KMS-11 (cell line): ENCODE measurements at regions not wholly inside any gene's neighbourhood (a gene's known extent, or its start where the extent isn't known, plus 50 kb on each side); places are given as distances from the start of the nearest gene placed in this dataset.

ENCODE experiments used
- H2AFZ ChIP-seq: fragments of 200-600 bp; sonication (generic); 2 replicates; pipeline ENCODE4 v1.6.1; 2016; ENCODE audit warnings: antibody characterized with exemption, mixed run types, low read depth
- H3K27ac ChIP-seq: fragments of 200-600 bp; sonication (generic); 2 replicates; pipeline ENCODE4 v1.6.1; 2016; ENCODE audit warnings: mild to moderate bottlenecking, mixed run types
- H3K27me3 ChIP-seq: fragments of 200-600 bp; sonication (generic); 2 replicates; pipeline ENCODE4 v1.6.1; 2017; ENCODE audit warnings: mild to moderate bottlenecking, low read depth, mixed run types, moderate library complexity; ENCODE audit not compliant: insufficient read depth
- H3K36me3 ChIP-seq: fragments of 200-600 bp; sonication (generic); 2 replicates; pipeline ENCODE4 v1.6.1; 2017; ENCODE audit warnings: mild to moderate bottlenecking, mixed run types; ENCODE audit not compliant: insufficient read depth
- H3K4me1 ChIP-seq: fragments of 200-600 bp; sonication (generic); 2 replicates; pipeline ENCODE4 v1.6.1; 2016; ENCODE audit warnings: mild to moderate bottlenecking, low read depth, mixed run types; ENCODE audit not compliant: poor library complexity, severe bottlenecking
- H3K4me2 ChIP-seq: fragments of 200-600 bp; sonication (generic); 2 replicates; pipeline ENCODE4 v1.7.0; 2016; ENCODE audit warnings: mild to moderate bottlenecking, mixed run types
- H3K4me3 ChIP-seq: fragments of 200-600 bp; sonication (generic); IDR thresholded peaks from 2 replicates; pipeline ENCODE4 v1.6.1; 2017; ENCODE audit warnings: low read depth, low read length, mixed read lengths; ENCODE audit not compliant: insufficient read depth
- H3K79me2 ChIP-seq: fragments of 200-600 bp; sonication (generic); 2 replicates; pipeline ENCODE4 v1.6.1; 2016; ENCODE audit warnings: low read depth, mixed run types; ENCODE audit not compliant: insufficient read depth
- H3K9ac ChIP-seq: fragments of 200-600 bp; sonication (generic); 2 replicates; pipeline ENCODE4 v1.6.1; 2016; ENCODE audit warnings: mild to moderate bottlenecking, mixed run types
- H4K20me1 ChIP-seq: fragments of 200-600 bp; sonication (generic); 2 replicates; pipeline ENCODE4 v1.6.1; 2016; ENCODE audit warnings: mild to moderate bottlenecking, mixed run types; ENCODE audit not compliant: insufficient read depth
- TF ChIP-seq, protein P1 (sequence below): fragments of 200-600 bp; sonication (generic); conservative IDR thresholded peaks from 2 replicates; pipeline ENCODE4 v1.6.1; 2017; ENCODE audit warnings: low read depth, mild to moderate bottlenecking, antibody characterized with exemption, low read length, moderate library complexity, mixed read lengths

GRCh38 chr14:25933731-25934130, 664.1 kb downstream of the NOVA1 start:
- no peaks in the 10 kb centered on the region for H3K79me2 ChIP-seq
- no peak overlapping the region for H3K4me3 ChIP-seq
- no peaks in the 10 kb centered on the region for H4K20me1 ChIP-seq
- H3K27ac ChIP-seq = no peak overlapping the region
- H3K36me3 ChIP-seq = no peaks in the 10 kb centered on the region
- no peak overlapping the region for H3K4me2 ChIP-seq
- TF ChIP-seq, protein P1, sequence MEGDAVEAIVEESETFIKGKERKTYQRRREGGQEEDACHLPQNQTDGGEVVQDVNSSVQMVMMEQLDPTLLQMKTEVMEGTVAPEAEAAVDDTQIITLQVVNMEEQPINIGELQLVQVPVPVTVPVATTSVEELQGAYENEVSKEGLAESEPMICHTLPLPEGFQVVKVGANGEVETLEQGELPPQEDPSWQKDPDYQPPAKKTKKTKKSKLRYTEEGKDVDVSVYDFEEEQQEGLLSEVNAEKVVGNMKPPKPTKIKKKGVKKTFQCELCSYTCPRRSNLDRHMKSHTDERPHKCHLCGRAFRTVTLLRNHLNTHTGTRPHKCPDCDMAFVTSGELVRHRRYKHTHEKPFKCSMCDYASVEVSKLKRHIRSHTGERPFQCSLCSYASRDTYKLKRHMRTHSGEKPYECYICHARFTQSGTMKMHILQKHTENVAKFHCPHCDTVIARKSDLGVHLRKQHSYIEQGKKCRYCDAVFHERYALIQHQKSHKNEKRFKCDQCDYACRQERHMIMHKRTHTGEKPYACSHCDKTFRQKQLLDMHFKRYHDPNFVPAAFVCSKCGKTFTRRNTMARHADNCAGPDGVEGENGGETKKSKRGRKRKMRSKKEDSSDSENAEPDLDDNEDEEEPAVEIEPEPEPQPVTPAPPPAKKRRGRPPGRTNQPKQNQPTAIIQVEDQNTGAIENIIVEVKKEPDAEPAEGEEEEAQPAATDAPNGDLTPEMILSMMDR = no peak
- H3K27me3 ChIP-seq = no peaks in the 10 kb centered on the region
- H3K9ac ChIP-seq = no peak overlapping the region
- H2AFZ ChIP-seq = no peak overlapping the region
- no peaks in the 10 kb centered on the region for H3K4me1 ChIP-seq

- no peaks in the 10 kb centered on the region for H3K79me2 ChIP-seq
- no peaks in the 10 kb centered on the region for H3K4me1 ChIP-seq
- no peak overlapping the region for H3K27ac ChIP-seq
- no peak overlapping the region for H3K9ac ChIP-seq
- H3K4me2 ChIP-seq = no peak overlapping the region
- no peak overlapping the region for H2AFZ ChIP-seq
- H3K36me3 ChIP-seq = no peaks in the 10 kb centered on the region
- no peak overlapping the region for H3K4me3 ChIP-seq
- H3K27me3 ChIP-seq = no peaks in the 10 kb centered on the region
- TF ChIP-seq, protein P1 = no peak
- H4K20me1 ChIP-seq = no peaks in the 10 kb centered on the region
These were observed 667.8 kb downstream of the NOVA1 start for GRCh38 chr14:25929881-25930615.

DNA sequence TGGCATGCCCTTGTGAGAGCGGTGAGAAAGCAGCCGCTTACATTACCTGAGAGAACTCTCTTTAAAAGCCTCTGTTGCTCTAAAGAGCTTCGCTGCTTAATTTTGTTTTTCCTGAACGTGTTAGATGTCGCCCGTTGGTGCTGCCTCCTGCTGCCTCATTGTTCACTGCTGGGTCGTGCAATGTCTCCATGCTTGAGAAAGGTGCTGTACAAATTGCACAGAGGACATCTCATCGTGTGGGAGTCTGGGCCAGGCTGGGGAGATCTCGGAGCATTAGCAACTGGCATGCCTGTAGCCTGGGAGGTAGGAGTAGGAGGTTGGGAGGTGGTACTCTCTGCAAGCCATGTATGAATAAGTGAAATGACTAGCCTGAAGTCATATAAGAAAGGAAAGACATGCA, 686.0 kb downstream of the NOVA1 start:
- Histone ChIP-seq H3K27ac (no peak overlapping the region), H3K79me2 (no peaks in the 10 kb centered on the region), H4K20me1 (no peaks in the 10 kb centered on the region), H3K36me3 (no peaks in the 10 kb centered on the region), H2AFZ (no peak overlapping the region), H3K27me3 (no peaks in the 10 kb centered on the region), H3K4me1 (no peaks in the 10 kb centered on the region), H3K4me3 (no peak overlapping the region), H3K4me2 (no peak overlapping the region), H3K9ac (no peak overlapping the region)
- TF ChIP-seq, protein P1 = no peak

DNA sequence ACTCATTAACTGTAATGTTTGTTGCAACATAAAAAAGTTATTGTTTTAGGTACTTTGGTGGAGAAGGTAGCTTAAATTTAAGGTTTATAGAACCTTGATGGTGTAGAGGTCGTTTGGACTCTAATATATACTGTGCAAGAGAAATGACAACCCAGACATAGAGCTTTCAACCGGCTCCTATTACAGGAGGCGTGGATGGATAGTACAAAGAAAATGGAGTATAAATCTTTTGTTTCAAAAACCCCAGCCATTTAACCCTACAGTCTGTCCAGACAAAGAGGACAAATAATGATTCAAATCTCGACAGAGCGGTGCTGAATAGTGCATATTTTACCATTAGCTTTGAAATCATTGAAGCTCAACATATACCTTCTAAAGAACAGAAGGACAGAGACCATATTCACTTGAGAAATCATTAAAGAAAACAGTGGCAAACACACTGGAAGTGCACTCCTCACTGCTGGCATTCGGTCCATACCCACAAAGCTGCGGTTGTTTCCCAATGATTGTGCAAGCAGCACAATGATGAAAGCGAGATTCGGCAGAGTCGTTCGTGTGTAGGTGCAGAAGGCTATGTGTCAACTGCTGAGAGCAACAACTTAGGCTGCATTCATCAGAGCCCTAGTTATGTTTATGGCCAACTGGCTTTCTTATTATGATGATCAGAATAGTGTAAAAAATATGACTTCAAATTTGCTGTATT, 688.6 kb downstream of the NOVA1 start:
- Histone ChIP-seq H3K4me3 (no peak overlapping the region), H3K27ac (no peak overlapping the region), H3K4me1 (no peaks in the 10 kb centered on the region), H3K36me3 (no peaks in the 10 kb centered on the region), H3K9ac (no peak overlapping the region), H3K27me3 (no peaks in the 10 kb centered on the region), H4K20me1 (no peaks in the 10 kb centered on the region), H3K79me2 (no peaks in the 10 kb centered on the region), H2AFZ (no peak overlapping the region), H3K4me2 (no peak overlapping the region)
- TF ChIP-seq, protein P1 = no peak
